Activated T-helper 17 cell treated with anti-CD3 and anti-CD28 coated beads, Interleukin-2, amount 50 U/mL, for 72 hours (primary cell): ENCODE measurements at regions not wholly inside any gene's neighbourhood (a gene's known extent, or its start where the extent isn't known, plus 50 kb on each side); places are given as distances from the start of the nearest gene placed in this dataset.
A peak's percentile ranks its signal among the peaks of the same experiment; 100 is the strongest.
"Not testable (repeated sequence)": the region's sequence is repeated elsewhere in the genome, so short reads cannot be mapped to it uniquely, and the experiment has no call there.

Experiments used
- ATAC-seq: fragments of 150-1000 bp; cut with Tn5 transposase; replicated peaks from 2 replicates; pipeline ENCODE4 v1.10.0; 2021; ENCODE audit warnings: mild to moderate bottlenecking, moderate library complexity
- H3K27ac Mint-ChIP-seq: one replicate; pipeline ENCODE4 v1.8.0; 2022; ENCODE audit warnings: mixed read lengths
- H3K27me3 Mint-ChIP-seq: one replicate; pipeline ENCODE4 v1.8.0; 2022; ENCODE audit warnings: mixed read lengths
- H3K36me3 Mint-ChIP-seq: one replicate; pipeline ENCODE4 v1.8.0; 2022; ENCODE audit warnings: low read depth, mild to moderate bottlenecking, mixed read lengths
- H3K4me1 Mint-ChIP-seq: one replicate; pipeline ENCODE4 v1.8.0; 2022; ENCODE audit warnings: mixed read lengths
- H3K4me3 Mint-ChIP-seq: one replicate; pipeline ENCODE4 v1.8.0; 2022; ENCODE audit warnings: mild to moderate bottlenecking, mixed read lengths
- H3K9me3 Mint-ChIP-seq: one replicate; pipeline ENCODE4 v1.8.0; 2022; ENCODE audit warnings: mixed read lengths

DNA sequence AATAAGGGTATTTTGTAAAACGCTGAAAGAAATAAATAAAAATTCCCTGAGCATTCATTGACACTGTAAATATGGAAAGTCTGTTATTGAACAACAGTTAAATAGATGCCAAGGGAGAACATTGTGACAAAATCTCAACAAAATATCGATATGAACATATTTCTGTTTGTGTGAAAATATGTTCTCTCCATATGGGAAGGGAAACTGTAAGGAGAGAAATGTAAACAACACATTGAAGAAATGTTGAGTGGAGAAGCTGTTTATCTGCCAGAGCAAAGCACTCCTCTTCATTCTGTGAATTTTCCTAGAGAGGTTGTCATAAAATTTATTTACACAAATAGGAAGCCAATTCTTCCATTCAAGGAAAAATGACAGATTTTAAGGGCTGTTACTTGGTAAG is 57.1 kb upstream of the EOMES start:
- Mint-ChIP-seq H3K4me1 (no peaks in the 10 kb centered on the region), H3K9me3 (no peaks in the 10 kb centered on the region), H3K27ac (no peak overlapping the region), H3K4me3 (no peak overlapping the region), H3K36me3 (no peaks in the 10 kb centered on the region), H3K27me3 (peaks cover 6% of the 10 kb centered on the region)
- no peak for ATAC-seq

DNA sequence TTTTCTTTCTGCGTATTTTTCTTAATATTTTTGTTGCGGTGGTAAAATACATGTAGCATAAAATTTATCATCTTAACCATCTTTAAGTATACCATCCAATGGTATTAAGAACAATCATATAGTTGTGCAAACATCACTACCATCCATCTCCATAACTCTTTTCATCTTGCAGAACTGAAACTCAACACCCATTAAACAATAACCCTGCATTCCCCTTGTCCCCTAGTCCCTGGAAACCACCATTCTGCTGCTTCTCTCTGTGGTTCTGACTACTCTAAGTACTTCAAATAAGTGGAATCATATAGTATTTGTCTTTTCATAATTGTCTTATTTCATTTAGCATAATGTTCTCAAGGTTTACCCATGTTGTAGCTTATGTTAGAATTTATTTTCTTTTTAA is 67.3 kb upstream of the EOMES start:
- Mint-ChIP-seq H3K4me1 (no peaks in the 10 kb centered on the region), H3K27ac (no peak overlapping the region), H3K4me3 (no peak overlapping the region), H3K9me3 (no peaks in the 10 kb centered on the region), H3K27me3 (no peaks in the 10 kb centered on the region), H3K36me3 (no peaks in the 10 kb centered on the region)
- ATAC-seq: no peak

DNA sequence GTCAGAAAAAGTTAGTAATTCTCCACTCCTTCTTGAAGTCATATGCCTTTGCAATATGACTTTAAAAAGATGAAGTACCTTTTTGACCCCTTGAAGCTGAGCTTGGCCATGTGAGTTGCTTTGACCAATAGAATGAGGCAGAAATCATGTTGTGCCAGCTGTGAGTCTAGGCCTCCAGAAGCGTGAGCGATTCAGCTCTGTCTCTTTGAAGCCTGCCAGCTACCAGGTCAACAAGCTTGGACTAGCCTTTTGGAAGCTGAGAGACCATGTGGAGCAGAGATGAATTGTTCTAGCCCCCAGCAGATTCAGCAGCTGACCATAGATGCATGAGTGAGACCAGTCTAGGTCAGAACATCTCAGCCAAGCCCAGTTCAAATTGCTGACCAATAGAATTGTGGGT is 69.8 kb upstream of the EOMES start:
- no peak overlapping the region for H3K27ac Mint-ChIP-seq
- H3K4me3 Mint-ChIP-seq: no peak overlapping the region
- H3K36me3 Mint-ChIP-seq: no peaks in the 10 kb centered on the region
- no peaks in the 10 kb centered on the region for H3K9me3 Mint-ChIP-seq
- ATAC-seq: no peak
- no peaks in the 10 kb centered on the region for H3K27me3 Mint-ChIP-seq
- no peaks in the 10 kb centered on the region for H3K4me1 Mint-ChIP-seq

- no peaks in the 10 kb centered on the region for H3K27me3 Mint-ChIP-seq
- no peak overlapping the region for H3K27ac Mint-ChIP-seq
- ATAC-seq: no peak
- H3K4me1 Mint-ChIP-seq: no peaks in the 10 kb centered on the region
- H3K36me3 Mint-ChIP-seq: no peaks in the 10 kb centered on the region
- H3K9me3 Mint-ChIP-seq: no peaks in the 10 kb centered on the region
- H3K4me3 Mint-ChIP-seq: no peak overlapping the region
Observed at GRCh38 chr3:27792869-27793268, 70.7 kb upstream of the EOMES start.

- no peaks in the 10 kb centered on the region for H3K4me1 Mint-ChIP-seq
- no peaks in the 10 kb centered on the region for H3K36me3 Mint-ChIP-seq
- ATAC-seq: no peak
Observed at GRCh38 chr3:27794211-27794610, 72.1 kb upstream of the EOMES start.

DNA sequence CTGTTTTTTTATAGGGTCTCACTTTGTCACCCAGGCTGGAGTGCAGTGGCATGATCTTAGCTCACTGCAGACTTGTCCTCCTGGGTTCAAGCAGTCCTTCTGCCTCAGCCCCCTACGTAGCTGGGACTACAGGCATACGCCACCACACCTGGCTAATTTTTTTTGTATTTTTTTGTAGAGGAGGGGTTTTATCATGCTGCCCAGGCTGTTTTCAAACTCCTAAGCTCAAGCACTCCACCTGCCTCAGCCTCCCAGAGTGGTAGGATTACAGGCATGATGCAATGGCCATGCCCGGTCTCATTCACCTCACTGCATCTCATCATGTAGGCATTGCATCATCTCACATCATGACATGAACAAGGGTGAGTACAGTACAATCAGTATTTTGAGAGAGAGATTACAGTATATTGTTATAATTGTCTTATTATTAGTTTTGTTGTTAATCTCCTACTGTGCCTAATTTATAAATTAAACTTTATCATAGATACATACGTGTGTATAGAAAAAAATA is 74.3 kb upstream of the EOMES start:
- no peaks in the 10 kb centered on the region for H3K36me3 Mint-ChIP-seq
- H3K27me3 Mint-ChIP-seq: no peaks in the 10 kb centered on the region
- no peak overlapping the region for H3K4me3 Mint-ChIP-seq
- no peak for ATAC-seq
- H3K9me3 Mint-ChIP-seq: no peaks in the 10 kb centered on the region
- no peak overlapping the region for H3K27ac Mint-ChIP-seq
- no peaks in the 10 kb centered on the region for H3K4me1 Mint-ChIP-seq

More at GRCh38 chr3:27794211-27794610, 72.1 kb upstream of the EOMES start:
- no peaks in the 10 kb centered on the region for H3K27me3 Mint-ChIP-seq
- H3K9me3 Mint-ChIP-seq: no peaks in the 10 kb centered on the region
- no peak overlapping the region for H3K4me3 Mint-ChIP-seq
- no peak overlapping the region for H3K27ac Mint-ChIP-seq

DNA sequence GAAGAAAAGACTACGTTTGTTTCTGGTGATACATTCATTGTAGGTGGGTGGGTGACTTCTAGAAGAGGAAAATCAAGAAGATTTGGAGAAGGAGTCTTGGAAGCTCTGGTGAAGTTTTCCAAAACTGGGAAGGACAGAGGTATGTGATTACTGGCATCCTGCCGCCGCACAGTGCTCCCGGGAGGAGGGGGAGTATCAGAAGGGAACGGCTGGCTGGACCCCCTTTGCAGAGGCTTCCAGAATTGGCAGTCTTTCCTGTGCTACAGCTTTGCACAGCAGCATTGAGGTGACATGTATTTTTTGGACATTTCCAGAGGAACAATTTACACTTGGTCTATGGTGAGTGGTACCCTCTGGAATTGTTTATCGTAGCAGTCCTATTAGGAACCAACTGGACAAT is 75.7 kb upstream of the EOMES start:
- Mint-ChIP-seq H3K4me1 (no peaks in the 10 kb centered on the region), H3K27ac (no peak overlapping the region), H3K9me3 (no peaks in the 10 kb centered on the region), H3K36me3 (no peaks in the 10 kb centered on the region), H3K27me3 (no peaks in the 10 kb centered on the region), H3K4me3 (no peak overlapping the region)
- ATAC-seq: no peak

- no peaks in the 10 kb centered on the region for H3K4me1 Mint-ChIP-seq
- no peaks in the 10 kb centered on the region for H3K36me3 Mint-ChIP-seq
Observed at GRCh38 chr3:27800261-27800660, 78.1 kb upstream of the EOMES start.

GRCh38 chr3:27802425-27802824 is 80.3 kb upstream of the EOMES start:
- H3K27me3 Mint-ChIP-seq: no peaks in the 10 kb centered on the region
- ATAC-seq: no peak
- H3K27ac Mint-ChIP-seq: no peak overlapping the region
- no peaks in the 10 kb centered on the region for H3K4me1 Mint-ChIP-seq
- no peak overlapping the region for H3K4me3 Mint-ChIP-seq
- H3K9me3 Mint-ChIP-seq: no peaks in the 10 kb centered on the region
- no peaks in the 10 kb centered on the region for H3K36me3 Mint-ChIP-seq

More at GRCh38 chr3:27800261-27800660, 78.1 kb upstream of the EOMES start:
- Mint-ChIP-seq H3K4me3 (no peak overlapping the region), H3K9me3 (no peaks in the 10 kb centered on the region), H3K27me3 (no peaks in the 10 kb centered on the region), H3K27ac (no peak overlapping the region)
- ATAC-seq: peak; percentile 54

GRCh38 chr3:27802849-27803248 is 80.7 kb upstream of the EOMES start:
- H3K4me1 Mint-ChIP-seq: no peaks in the 10 kb centered on the region
- no peak for ATAC-seq
- H3K9me3 Mint-ChIP-seq: no peaks in the 10 kb centered on the region

GRCh38 chr3:27805282-27805681 is 83.2 kb upstream of the EOMES start:
- H3K36me3 Mint-ChIP-seq: no peaks in the 10 kb centered on the region
- H3K4me1 Mint-ChIP-seq: no peaks in the 10 kb centered on the region
- H3K4me3 Mint-ChIP-seq: no peak overlapping the region
- no peak overlapping the region for H3K27ac Mint-ChIP-seq
- no peaks in the 10 kb centered on the region for H3K9me3 Mint-ChIP-seq
- no peaks in the 10 kb centered on the region for H3K27me3 Mint-ChIP-seq
- no peak for ATAC-seq

More at GRCh38 chr3:27802849-27803248, 80.7 kb upstream of the EOMES start:
- H3K27ac Mint-ChIP-seq: no peak overlapping the region
- no peaks in the 10 kb centered on the region for H3K36me3 Mint-ChIP-seq
- H3K4me3 Mint-ChIP-seq: no peak overlapping the region
- no peaks in the 10 kb centered on the region for H3K27me3 Mint-ChIP-seq

GRCh38 chr3:27813255-27813654 is 91.1 kb upstream of the EOMES start:
- Mint-ChIP-seq H3K36me3 (no peaks in the 10 kb centered on the region), H3K27ac (no peak overlapping the region), H3K27me3 (no peaks in the 10 kb centered on the region), H3K9me3 (no peaks in the 10 kb centered on the region), H3K4me3 (no peak overlapping the region), H3K4me1 (no peaks in the 10 kb centered on the region)
- ATAC-seq: no peak

GRCh38 chr3:27821609-27822008 is 99.5 kb upstream of the EOMES start:
- ATAC-seq, H3K27me3 Mint-ChIP-seq, H3K4me3 Mint-ChIP-seq, H3K36me3 Mint-ChIP-seq, H3K4me1 Mint-ChIP-seq, H3K27ac Mint-ChIP-seq, H3K9me3 Mint-ChIP-seq: not testable (repeated sequence)

- Mint-ChIP-seq H3K4me1 (no peaks in the 10 kb centered on the region), H3K27me3 (no peaks in the 10 kb centered on the region), H3K27ac (no peak overlapping the region), H3K9me3 (no peaks in the 10 kb centered on the region), H3K4me3 (no peak overlapping the region), H3K36me3 (no peaks in the 10 kb centered on the region)
- no peak for ATAC-seq
Observed at GRCh38 chr3:27824312-27825200, 102.4 kb upstream of the EOMES start.

GRCh38 chr3:27826448-27826847 is 104.3 kb upstream of the EOMES start:
- Mint-ChIP-seq H3K27me3 (no peaks in the 10 kb centered on the region), H3K4me1 (no peaks in the 10 kb centered on the region), H3K4me3 (no peak overlapping the region), H3K36me3 (no peaks in the 10 kb centered on the region), H3K9me3 (no peaks in the 10 kb centered on the region), H3K27ac (no peak overlapping the region)
- no peak for ATAC-seq
